CD14-positive monocyte (primary cell): ENCODE measurements at regions not wholly inside any gene's neighbourhood (a gene's known extent, or its start where the extent isn't known, plus 50 kb on each side); places are given as distances from the start of the nearest gene placed in this dataset.

Experiments
- DNase-seq, 3 donors: peaks; one replicate each; pipeline ENCODE4 v3.0.0-alpha.2; 2011 to 2022
- H2AFZ ChIP-seq: 2 replicates; pipeline ENCODE4 v1.6.0; 2012; ENCODE audit warnings: mild to moderate bottlenecking, low read depth, low read length, inconsistent platforms; ENCODE audit not compliant: insufficient read depth, poor library complexity, severe bottlenecking
- H3K27ac ChIP-seq, 2 donors: 1 replicate in 1 of 2; 2 replicates in 1 of 2; pipeline ENCODE4 v1.5.1; 2012 to 2013; ENCODE audit warnings: low read length in 2 of 2, control low read depth in 1 of 2, inconsistent platforms in 1 of 2, low read depth in 1 of 2, mild to moderate bottlenecking in 1 of 2
- H3K27me3 ChIP-seq, 2 donors: one replicate each; pipeline versions ENCODE4 v1.6.0 to v1.6.1; 2011 to 2013; ENCODE audit warnings: low read length in 2 of 2; ENCODE audit not compliant: control insufficient read depth in 2 of 2, insufficient read depth in 2 of 2
- H3K36me3 ChIP-seq, 2 donors: replicated peaks in 1 of 2; 1 replicate in 1 of 2; 2 replicates in 1 of 2; pipeline versions ENCODE4 v1.5.1 to v1.6.1; 2012 to 2013; ENCODE audit warnings: low read length in 2 of 2, control low read depth in 1 of 2, inconsistent platforms in 1 of 2, mild to moderate bottlenecking in 1 of 2; ENCODE audit not compliant: insufficient read depth in 2 of 2, control insufficient read depth in 1 of 2
- H3K4me1 ChIP-seq, 2 donors: 1 replicate in 1 of 2; 2 replicates in 1 of 2; pipeline versions ENCODE4 v1.5.1 to v1.6.1; 2012 to 2013; ENCODE audit warnings: low read length in 2 of 2, control low read depth in 1 of 2, inconsistent platforms in 1 of 2, mild to moderate bottlenecking in 1 of 2, moderate library complexity in 1 of 2; ENCODE audit not compliant: insufficient read depth in 2 of 2, control insufficient read depth in 1 of 2
- H3K4me2 ChIP-seq: replicated peaks from 2 replicates; pipeline ENCODE3; 2012; ENCODE audit warnings: low read length, moderate library complexity, mild to moderate bottlenecking; ENCODE audit not compliant: poor library complexity, severe bottlenecking; ENCODE audit errors: extremely low read depth
- H3K4me3 ChIP-seq, 3 experiments: fragments of 200-600 bp in 1 of 3; sonication (generic) in 1 of 3; replicated peaks in 1 of 3; 1 replicate in 2 of 3; 2 replicates in 1 of 3; pipeline ENCODE4 v1.5.1; 2011 to 2013; ENCODE audit warnings: low read length in 3 of 3, mild to moderate bottlenecking in 3 of 3, control low read depth in 2 of 3, low read depth in 2 of 3, inconsistent platforms in 1 of 3, moderate library complexity in 1 of 3
- H3K79me2 ChIP-seq: 2 replicates; pipeline ENCODE4 v1.6.0; 2012; ENCODE audit warnings: mild to moderate bottlenecking, control low read depth, inconsistent platforms, low read length, moderate library complexity; ENCODE audit not compliant: insufficient read depth
- H3K9ac ChIP-seq: 2 replicates; pipeline ENCODE4 v1.6.0; 2017; ENCODE audit warnings: low read length, mild to moderate bottlenecking; ENCODE audit not compliant: insufficient read depth, poor library complexity, severe bottlenecking
- H3K9me3 ChIP-seq, 2 donors: replicated peaks in 1 of 2; 1 replicate in 1 of 2; 2 replicates in 1 of 2; pipeline versions ENCODE4 v1.5.1 to v1.6.1; 2012 to 2013; ENCODE audit warnings: low read length in 2 of 2, control low read depth in 1 of 2; ENCODE audit not compliant: control insufficient read depth in 1 of 2, insufficient read depth in 1 of 2
- H4K20me1 ChIP-seq: 2 replicates; pipeline ENCODE4 v1.6.0; 2012; ENCODE audit warnings: mild to moderate bottlenecking, low read length, control low read depth, moderate library complexity; ENCODE audit not compliant: insufficient read depth
- H3K27ac Mint-ChIP-seq, 7 donors: one replicate each; pipeline ENCODE4 v1.8.0; 2020; ENCODE audit warnings: mild to moderate bottlenecking in 7 of 7, mixed read lengths in 7 of 7, moderate library complexity in 6 of 7, inconsistent platforms in 2 of 7
- H3K27me3 Mint-ChIP-seq, 3 donors: one replicate each; pipeline ENCODE4 v1.8.0; 2021 to 2022; ENCODE audit warnings: low read depth in 3 of 3, mild to moderate bottlenecking in 3 of 3, mixed read lengths in 3 of 3, moderate library complexity in 3 of 3, inconsistent platforms in 1 of 3
- H3K36me3 Mint-ChIP-seq, 2 donors: one replicate each; pipeline ENCODE4 v1.8.0; 2020; ENCODE audit warnings: mixed read lengths in 2 of 2, inconsistent platforms in 1 of 2, mild to moderate bottlenecking in 1 of 2
- H3K4me1 Mint-ChIP-seq: one replicate; pipeline ENCODE4 v1.8.0; 2020; ENCODE audit warnings: mild to moderate bottlenecking, mixed read lengths
- H3K4me3 Mint-ChIP-seq, 2 donors: one replicate each; pipeline ENCODE4 v1.8.0; 2020; ENCODE audit warnings: mild to moderate bottlenecking in 2 of 2, mixed read lengths in 2 of 2, moderate library complexity in 1 of 2
- H3K9me3 Mint-ChIP-seq, 7 donors: one replicate each; pipeline ENCODE4 v1.8.0; 2020 to 2022; ENCODE audit warnings: mixed read lengths in 7 of 7, mild to moderate bottlenecking in 6 of 7, moderate library complexity in 6 of 7, inconsistent platforms in 2 of 7
- WGBS: methylation state at CpG from one replicate; pipeline ENCODE4 v1.1.5; 2013; ENCODE audit warnings: missing lambda C conversion rate; ENCODE audit not compliant: insufficient coverage; 5-methylcytosine and 5-hydroxymethylcytosine counted together
- intact Hi-C, 2 donors: fragments of 100-400 bp; cut with micrococcal nuclease; formaldehyde crosslinking; loops; one replicate each; pipeline versions ENCODE4 v1.15.0 to v1.15.1; 2023
- TF ChIP-seq, protein P1 (sequence below): fragments of 200-600 bp; IDR thresholded peaks from one replicate; pipeline ENCODE4 v1.8.0; 2022; ENCODE audit warnings: antibody characterized with exemption, mild to moderate bottlenecking

DNA sequence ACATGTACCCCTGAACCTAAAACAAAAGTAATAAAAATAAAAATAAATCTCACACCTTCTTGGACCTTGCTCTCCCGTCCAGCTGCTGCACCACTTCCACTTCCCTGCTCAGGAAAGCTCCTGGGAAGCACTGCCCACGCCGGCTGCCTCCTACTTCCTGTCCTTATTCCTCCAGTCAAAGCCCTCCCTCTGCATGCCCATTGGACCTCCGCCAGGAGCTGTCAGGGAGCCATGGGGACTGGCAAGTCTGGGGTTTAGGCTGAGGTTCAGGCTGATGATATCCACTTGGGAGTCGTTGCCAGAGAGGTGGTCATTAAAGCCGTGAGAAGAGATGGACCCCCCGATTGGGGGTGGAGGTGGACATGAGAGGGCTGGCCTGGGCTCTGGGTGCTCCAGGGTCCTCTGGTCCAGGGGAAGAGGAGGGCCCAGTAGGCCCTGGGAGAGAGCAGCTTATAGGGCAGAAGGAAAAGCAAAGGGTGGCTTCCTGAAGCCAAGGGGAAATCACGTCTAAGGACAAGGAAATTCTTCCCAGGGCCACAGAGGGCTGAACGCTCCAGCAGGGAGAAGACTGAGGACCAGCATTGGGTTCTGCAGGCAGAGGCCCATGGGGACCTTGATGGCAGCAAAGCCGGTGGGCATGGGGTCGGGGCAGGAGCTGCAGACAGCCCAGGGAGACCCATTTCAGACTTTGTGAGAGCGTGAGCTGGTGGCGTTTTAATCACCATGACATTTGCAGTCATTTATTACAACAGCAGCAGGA lies 78.7 kb downstream of the FZD10 start:
- H4K20me1 ChIP-seq, result no peaks in the 10 kb centered on the region
- Mint-ChIP-seq H3K4me1 (no peaks in the 10 kb centered on the region), H3K4me3 (no peak overlapping the region), H3K27ac (no peak overlapping the region), H3K9me3 (peaks cover 0 to 4% (median 0%) of the 10 kb centered on the region in 7 donors), H3K27me3 (peaks cover 0 to 2% (median 0%) of the 10 kb centered on the region in 3 donors), H3K36me3 (no peaks in the 10 kb centered on the region)
- no peak overlapping the region for H2AFZ ChIP-seq
- H3K27ac ChIP-seq, result no peak overlapping the region
- 78% methylated on average over 13 of the region's 13 CpGs for WGBS
- H3K27me3 ChIP-seq, result no peaks in the 10 kb centered on the region
- no peak for DNase-seq
- no peaks in the 10 kb centered on the region for H3K4me1 ChIP-seq
- no peak overlapping the region for H3K4me2 ChIP-seq
- TF ChIP-seq, protein P1, sequence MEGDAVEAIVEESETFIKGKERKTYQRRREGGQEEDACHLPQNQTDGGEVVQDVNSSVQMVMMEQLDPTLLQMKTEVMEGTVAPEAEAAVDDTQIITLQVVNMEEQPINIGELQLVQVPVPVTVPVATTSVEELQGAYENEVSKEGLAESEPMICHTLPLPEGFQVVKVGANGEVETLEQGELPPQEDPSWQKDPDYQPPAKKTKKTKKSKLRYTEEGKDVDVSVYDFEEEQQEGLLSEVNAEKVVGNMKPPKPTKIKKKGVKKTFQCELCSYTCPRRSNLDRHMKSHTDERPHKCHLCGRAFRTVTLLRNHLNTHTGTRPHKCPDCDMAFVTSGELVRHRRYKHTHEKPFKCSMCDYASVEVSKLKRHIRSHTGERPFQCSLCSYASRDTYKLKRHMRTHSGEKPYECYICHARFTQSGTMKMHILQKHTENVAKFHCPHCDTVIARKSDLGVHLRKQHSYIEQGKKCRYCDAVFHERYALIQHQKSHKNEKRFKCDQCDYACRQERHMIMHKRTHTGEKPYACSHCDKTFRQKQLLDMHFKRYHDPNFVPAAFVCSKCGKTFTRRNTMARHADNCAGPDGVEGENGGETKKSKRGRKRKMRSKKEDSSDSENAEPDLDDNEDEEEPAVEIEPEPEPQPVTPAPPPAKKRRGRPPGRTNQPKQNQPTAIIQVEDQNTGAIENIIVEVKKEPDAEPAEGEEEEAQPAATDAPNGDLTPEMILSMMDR, result no peak
- H3K79me2 ChIP-seq, result no peaks in the 10 kb centered on the region
- no peak overlapping the region for H3K9ac ChIP-seq
- H3K36me3 ChIP-seq, result no peaks in the 10 kb centered on the region
- intact Hi-C loops, result no loop called here
- H3K4me3 ChIP-seq, result no peak overlapping the region
- H3K9me3 ChIP-seq, result no peaks in the 10 kb centered on the region

DNA sequence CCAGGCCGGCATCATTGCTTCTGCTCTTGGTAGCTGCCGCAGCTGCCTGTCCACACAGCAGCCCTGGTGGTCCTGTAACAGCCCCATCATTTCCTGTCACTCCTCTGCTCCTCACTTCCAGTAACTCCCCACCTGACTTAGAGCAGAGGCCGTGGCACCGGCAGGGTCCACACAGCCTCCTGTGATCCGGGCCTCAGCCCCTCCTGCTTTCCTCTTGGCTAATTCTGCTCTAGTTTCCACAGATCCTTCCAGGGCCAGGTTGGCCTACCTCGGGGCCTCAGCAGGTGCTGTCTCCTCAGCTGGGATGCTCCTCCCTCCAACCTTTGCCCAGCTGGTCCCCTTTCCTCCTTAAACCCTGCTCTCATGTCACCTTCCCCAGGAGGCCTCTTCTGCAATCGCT lies 80.2 kb downstream of the FZD10 start:
- Histone ChIP-seq H3K4me1 (no peaks in the 10 kb centered on the region), H3K36me3 (no peaks in the 10 kb centered on the region), H3K4me2 (no peak overlapping the region), H4K20me1 (no peaks in the 10 kb centered on the region), H3K9ac (no peak overlapping the region), H3K79me2 (no peaks in the 10 kb centered on the region), H3K4me3 (no peak overlapping the region), H3K27me3 (no peaks in the 10 kb centered on the region), H3K9me3 (no peaks in the 10 kb centered on the region), H2AFZ (no peak overlapping the region), H3K27ac (no peak overlapping the region)
- DNase-seq, result no peak
- Mint-ChIP-seq H3K9me3 (peaks cover 0 to 4% (median 0%) of the 10 kb centered on the region in 7 donors), H3K4me3 (no peak overlapping the region), H3K27me3 (peaks cover 0 to 2% (median 0%) of the 10 kb centered on the region in 3 donors), H3K36me3 (no peaks in the 10 kb centered on the region), H3K4me1 (no peaks in the 10 kb centered on the region), H3K27ac (no peak overlapping the region)
- intact Hi-C loops, result no loop called here
- TF ChIP-seq, protein P1, result no peak
- 77% methylated on average over 7 of the region's 7 CpGs for WGBS
